ENCODE measurements at regions not wholly inside any gene's neighbourhood (a gene's known extent, or its start where the extent isn't known, plus 50 kb on each side); places are given as distances from the start of the nearest gene placed in this dataset.
"Not testable (repeated sequence)": the region's sequence is repeated elsewhere in the genome, so short reads cannot be mapped to it uniquely, and the experiment has no call there.

GRCh38 chr21:17269760-17270159 lies 243.1 kb upstream of the CXADR start (continued):
- TF ChIP-seq REST (IDR thresholded peaks at IDR 0.05; ENCODE audit: unreplicated experiment) (no peak), EZH2phosphoT487 (IDR thresholded peaks at IDR 0.05; ENCODE audit: unreplicated experiment) (no peak), NANOG (IDR thresholded peaks at IDR 0.05; ENCODE audit: borderline replicate concordance) (no peak)

- Histone ChIP-seq H3K79me2 (replicated peaks; ENCODE audit: insufficient read depth) (no peaks in the 10 kb centered on the region), H3K4me3 (no peak overlapping the region), H4K20me1 (replicated peaks; ENCODE audit: insufficient read depth) (no peaks in the 10 kb centered on the region), H3K9me2 (ENCODE audit: insufficient read depth) (no peaks in the 10 kb centered on the region), H3K27ac (ENCODE audit: low read depth) (no peak overlapping the region), H3K27me3 (ENCODE audit: insufficient read depth) (no peaks in the 10 kb centered on the region), H3K36me3 (ENCODE audit: insufficient read depth) (no peaks in the 10 kb centered on the region), H3F3A (replicated peaks; ENCODE audit: low read depth) (no peaks in the 10 kb centered on the region), H3K4me1 (ENCODE audit: insufficient read depth) (no peaks in the 10 kb centered on the region), H2AFZ (no peak overlapping the region), H3K4me2 (no peak overlapping the region)
- Mint-ChIP-seq H3K9me3 (peaks cover 39% of the 10 kb centered on the region), H3K4me3 (no peak overlapping the region), H3K27me3 (ENCODE audit: insufficient read depth, low read depth, poor library complexity) (peaks cover 3% of the 10 kb centered on the region), H3K36me3 (ENCODE audit: low read depth) (peaks cover 14% of the 10 kb centered on the region), H3K27ac (no peak overlapping the region), H3K4me1 (no peaks in the 10 kb centered on the region)
- peak; percentile 36; the same call in 1 of the 3 replicates for ATAC-seq
- no peak for TF ChIP-seq NANOG (IDR thresholded peaks at IDR 0.05; ENCODE audit: borderline replicate concordance)
- peak; percentile 34 to 40 for TF ChIP-seq CTCF (conservative IDR thresholded peaks at IDR 0.05; ENCODE audit: low read depth in 2 of 2)
- DNase-seq (ENCODE audit: low spot score) = peak; percentile 44
Observed at GRCh38 chr21:17270229-17270628, 242.6 kb upstream of the CXADR start.

GRCh38 chr21:17279663-17280062 lies 233.2 kb upstream of the CXADR start:
- no peaks in the 10 kb centered on the region for H4K20me1 ChIP-seq (replicated peaks; ENCODE audit: insufficient read depth)
- 0 out of 3 replicates have a peak, but pooled peaks cover 2% of the 10 kb centered on the region for H3K4me1 Mint-ChIP-seq
- TF ChIP-seq POLR2AphosphoS5 (IDR thresholded peaks at IDR 0.05; ENCODE audit: low read depth) (no peak), NANOG (IDR thresholded peaks at IDR 0.05; ENCODE audit: borderline replicate concordance) (no peak), REST (IDR thresholded peaks at IDR 0.05; ENCODE audit: unreplicated experiment) (peak; percentile 59), CREB1 (CRISPR knock-in tag; IDR thresholded peaks at IDR 0.05; ENCODE audit: low read depth) (no peak)
- no peaks in the 10 kb centered on the region for H3K79me2 ChIP-seq (replicated peaks; ENCODE audit: insufficient read depth)
- ATAC-seq (no peak), DNase-seq (ENCODE audit: low spot score) (no peak)
- H2AFZ ChIP-seq = no peak overlapping the region
- H3F3A ChIP-seq (replicated peaks; ENCODE audit: low read depth) = no peaks in the 10 kb centered on the region
- H3K4me3 ChIP-seq = no peak overlapping the region
- no peaks in the 10 kb centered on the region for H3K27me3 ChIP-seq (ENCODE audit: insufficient read depth)
- no peaks in the 10 kb centered on the region for H3K4me1 ChIP-seq (ENCODE audit: insufficient read depth)
- H3K36me3 ChIP-seq (ENCODE audit: insufficient read depth) = no peaks in the 10 kb centered on the region
- H3K9me2 ChIP-seq (ENCODE audit: insufficient read depth) = peaks cover 8% of the 10 kb centered on the region; the same call in 1 of the 2 replicates
- H3K9me3 Mint-ChIP-seq = peaks cover 44% of the 10 kb centered on the region
- no peaks in the 10 kb centered on the region for H3K27me3 Mint-ChIP-seq (ENCODE audit: insufficient read depth, low read depth, poor library complexity)
- no peak overlapping the region for H3K4me3 Mint-ChIP-seq
- no peak overlapping the region for H3K4me2 ChIP-seq
- no peak overlapping the region for H3K27ac Mint-ChIP-seq
- H3K27ac ChIP-seq (ENCODE audit: low read depth) = no peak overlapping the region
- H3K36me3 Mint-ChIP-seq (ENCODE audit: low read depth) = peaks cover 8% of the 10 kb centered on the region; the same call in 2 of the 3 replicates

GRCh38 chr21:17293016-17293562 lies 219.8 kb upstream of the CXADR start:
- H3K4me1 ChIP-seq (ENCODE audit: insufficient read depth); DNase-seq (ENCODE audit: low spot score); H3K27ac Mint-ChIP-seq; H3K4me1 Mint-ChIP-seq; H3K36me3 ChIP-seq (ENCODE audit: insufficient read depth); H4K20me1 ChIP-seq (replicated peaks; ENCODE audit: insufficient read depth); H3K27me3 ChIP-seq (ENCODE audit: insufficient read depth); ATAC-seq; H3K4me2 ChIP-seq; H3K79me2 ChIP-seq (replicated peaks; ENCODE audit: insufficient read depth); H3K27ac ChIP-seq (ENCODE audit: low read depth); H3F3A ChIP-seq (replicated peaks; ENCODE audit: low read depth); H3K27me3 Mint-ChIP-seq (ENCODE audit: insufficient read depth, low read depth, poor library complexity); H3K4me3 Mint-ChIP-seq; H3K9me2 ChIP-seq (ENCODE audit: insufficient read depth); H2AFZ ChIP-seq; H3K4me3 ChIP-seq: not testable (repeated sequence)
- Mint-ChIP-seq H3K9me3 (peaks cover 65% of the 10 kb centered on the region), H3K36me3 (ENCODE audit: low read depth) (peaks cover 39% of the 10 kb centered on the region)

All from GM23338 (cell line).